GM19463 (cell line): ENCODE measurements at regions not wholly inside any gene's neighbourhood (a gene's known extent, or its start where the extent isn't known, plus 50 kb on each side); places are given as distances from the start of the nearest gene placed in this dataset.
"Not testable (repeated sequence)": the region's sequence is repeated elsewhere in the genome, so short reads cannot be mapped to it uniquely, and the experiment has no call there.

Experiments
- ATAC-seq: cut with Tn5 transposase; IDR thresholded peaks from one replicate; pipeline ENCODE4 v1.9.1; 2021; ENCODE audit warnings: mild to moderate bottlenecking, moderate library complexity; ENCODE audit not compliant: unreplicated experiment

DNA sequence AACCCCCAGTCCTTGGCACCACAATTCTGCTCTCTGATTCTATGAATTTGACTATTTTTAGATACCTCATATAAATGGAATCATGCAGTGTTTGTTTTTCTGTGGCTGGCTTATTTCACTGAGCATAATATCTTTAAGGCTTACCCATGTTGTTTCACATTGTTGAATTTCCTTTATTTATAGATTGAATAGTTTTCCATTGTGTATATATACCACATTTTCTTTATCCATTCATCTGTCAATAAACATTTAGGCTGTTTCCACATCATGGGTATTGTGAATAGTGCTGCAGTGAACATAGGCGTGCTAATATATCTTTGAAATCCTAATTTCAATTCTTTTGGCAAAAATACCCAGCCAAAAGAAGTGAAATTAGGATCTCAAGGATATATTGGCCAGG is 126.7 kb upstream of the SLC38A2 start:
- no peak for ATAC-seq

GRCh38 chr12:46497739-46498138 is 125.2 kb upstream of the SLC38A2 start:
- no peak for ATAC-seq

DNA sequence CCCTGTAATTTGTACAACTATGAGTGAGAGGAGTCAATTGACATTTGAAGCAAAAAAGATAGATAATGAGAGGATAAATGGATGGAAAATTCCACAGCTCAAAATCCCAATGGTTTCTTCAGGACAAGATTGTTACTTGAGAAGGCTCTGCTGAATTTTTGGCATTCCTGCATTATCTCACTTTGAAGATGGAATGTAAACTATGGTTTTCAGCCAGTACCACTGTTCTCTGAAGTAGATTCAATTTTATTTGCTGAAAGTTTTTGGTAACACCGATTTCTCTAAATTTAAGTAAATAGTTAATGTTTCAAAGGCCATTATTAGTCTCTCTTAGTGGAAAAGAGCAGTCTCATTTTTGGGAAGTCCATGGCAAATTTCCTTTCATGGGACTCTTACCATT is 121.9 kb upstream of the SLC38A2 start:
- ATAC-seq, result no peak

GRCh38 chr12:46493834-46494181 is 121.2 kb upstream of the SLC38A2 start:
- ATAC-seq, result no peak

GRCh38 chr12:46493150-46493833 is 120.7 kb upstream of the SLC38A2 start:
- no peak for ATAC-seq

- no peak for ATAC-seq
Measured at GRCh38 chr12:46492471-46493085, 120.0 kb upstream of the SLC38A2 start.

GRCh38 chr12:46491548-46491947 is 119.0 kb upstream of the SLC38A2 start:
- no peak for ATAC-seq

DNA sequence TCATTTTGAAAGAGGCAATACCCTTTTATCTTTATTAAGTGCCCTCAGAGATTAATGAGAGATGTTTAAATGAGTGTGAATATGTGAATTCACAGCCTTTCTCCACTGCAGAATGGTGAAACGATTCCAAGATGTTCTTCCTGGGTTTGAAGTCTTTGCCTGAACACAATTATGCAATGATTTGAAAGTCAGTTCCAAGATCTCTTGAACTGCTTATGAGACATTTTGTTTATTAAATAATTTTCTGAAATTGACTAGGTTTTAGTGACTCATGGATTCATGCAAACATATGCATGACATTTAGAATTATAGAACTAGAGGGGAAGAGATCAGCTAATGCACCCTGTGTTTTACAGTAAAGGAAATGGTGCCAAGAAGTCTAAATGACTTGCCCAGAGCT is 118.1 kb upstream of the SLC38A2 start:
- no peak for ATAC-seq

DNA sequence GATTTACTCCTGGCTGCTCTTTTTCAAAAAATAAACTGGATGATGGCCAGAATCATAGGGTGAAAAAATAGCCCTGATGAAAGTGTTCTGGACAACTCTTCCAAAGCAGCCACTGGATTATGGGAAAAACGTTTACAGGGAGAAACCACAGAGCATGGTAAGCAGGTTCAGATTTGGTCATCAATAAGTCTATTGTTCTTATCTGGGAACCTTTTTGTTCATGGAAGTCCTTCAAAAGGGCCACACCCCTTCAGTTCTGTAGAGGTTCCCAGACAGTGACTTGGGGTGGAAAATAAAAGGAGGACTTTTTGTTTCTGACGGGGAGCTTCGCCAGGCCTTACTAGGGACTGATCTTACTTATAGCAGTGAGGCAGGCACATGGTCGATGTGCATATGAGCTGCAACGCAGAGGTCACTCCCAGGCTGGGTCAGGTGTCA is 117.4 kb upstream of the SLC38A2 start:
- no peak for ATAC-seq

DNA sequence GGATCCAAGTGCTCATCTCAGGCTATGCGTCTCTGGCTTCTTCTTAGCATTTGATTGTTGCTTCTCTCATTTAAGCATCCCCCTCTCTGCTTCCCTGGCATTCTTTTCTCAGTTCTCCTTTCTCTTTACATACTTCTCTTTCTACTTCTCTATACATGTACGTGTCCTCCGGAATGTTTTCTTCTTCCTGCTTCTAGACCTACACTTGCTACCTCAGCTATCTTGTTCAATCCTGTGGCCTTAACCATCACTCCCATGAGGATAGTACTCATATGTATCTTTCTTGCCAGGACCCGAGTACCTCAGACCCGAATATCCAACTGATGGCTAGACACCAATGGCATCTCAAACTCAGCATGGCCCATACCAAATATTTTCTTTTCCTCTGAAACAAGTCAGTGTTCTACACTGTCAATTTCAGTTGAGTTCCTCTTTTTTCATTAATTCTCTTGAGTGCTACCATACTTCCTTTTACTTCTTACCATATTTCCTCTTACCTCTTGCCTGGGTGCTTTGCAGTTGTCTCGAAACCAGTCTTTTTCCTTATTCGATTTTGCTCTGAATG is 115.1 kb upstream of the SLC38A2 start:
- no peak for ATAC-seq

DNA sequence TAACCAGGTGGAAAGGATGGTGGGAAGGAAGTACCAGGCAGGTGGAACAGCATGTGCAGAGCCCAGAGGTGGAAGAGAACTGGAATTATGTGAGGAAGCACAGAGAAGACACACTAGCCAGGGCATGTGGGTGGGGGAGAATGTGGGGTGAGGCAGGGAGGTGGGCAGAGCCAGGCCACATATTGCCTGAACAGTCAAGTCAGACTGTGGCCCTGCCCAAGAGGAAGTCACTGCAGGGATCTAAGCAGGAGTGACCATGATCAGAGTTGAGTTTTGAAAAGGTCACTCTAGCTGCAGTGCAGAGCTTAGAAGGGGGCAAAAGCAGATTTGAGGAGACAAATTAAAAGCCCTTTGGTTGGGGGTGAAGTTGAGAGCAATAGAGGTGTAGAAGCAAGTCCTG is 114.0 kb upstream of the SLC38A2 start:
- no peak for ATAC-seq

GRCh38 chr12:46485853-46486252 is 113.3 kb upstream of the SLC38A2 start:
- no peak for ATAC-seq

DNA sequence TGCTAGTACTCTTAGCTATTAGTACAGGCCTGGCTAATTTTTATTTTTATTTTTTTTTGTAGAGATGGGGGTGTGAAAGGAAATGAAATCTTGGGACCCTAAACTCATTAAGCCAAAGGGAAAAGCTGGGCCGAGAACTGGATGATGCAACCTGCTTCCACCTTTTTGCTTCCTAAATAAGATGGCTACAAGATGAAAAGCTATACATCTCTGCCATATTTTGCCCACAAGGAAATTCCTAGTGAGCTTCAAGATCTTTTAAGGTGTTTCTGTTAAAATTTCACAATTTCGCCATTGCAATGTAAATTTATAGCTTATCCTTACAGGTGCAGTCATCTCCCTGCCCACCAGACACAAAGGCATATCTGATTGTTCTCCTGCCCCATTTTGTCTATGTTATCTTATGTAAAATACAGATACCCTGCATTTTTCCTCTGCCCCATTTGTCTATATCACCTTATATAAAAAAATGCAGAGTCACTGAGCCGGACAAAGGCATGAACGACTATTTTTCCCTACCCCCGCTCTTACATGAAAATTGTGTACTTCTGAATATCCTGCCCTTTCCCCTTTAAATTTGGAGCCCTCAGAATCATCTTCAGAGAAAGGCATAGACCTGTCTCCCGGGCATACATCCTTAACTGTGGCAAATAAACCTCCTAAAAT is 112.0 kb upstream of the SLC38A2 start:
- ATAC-seq, result no peak

DNA sequence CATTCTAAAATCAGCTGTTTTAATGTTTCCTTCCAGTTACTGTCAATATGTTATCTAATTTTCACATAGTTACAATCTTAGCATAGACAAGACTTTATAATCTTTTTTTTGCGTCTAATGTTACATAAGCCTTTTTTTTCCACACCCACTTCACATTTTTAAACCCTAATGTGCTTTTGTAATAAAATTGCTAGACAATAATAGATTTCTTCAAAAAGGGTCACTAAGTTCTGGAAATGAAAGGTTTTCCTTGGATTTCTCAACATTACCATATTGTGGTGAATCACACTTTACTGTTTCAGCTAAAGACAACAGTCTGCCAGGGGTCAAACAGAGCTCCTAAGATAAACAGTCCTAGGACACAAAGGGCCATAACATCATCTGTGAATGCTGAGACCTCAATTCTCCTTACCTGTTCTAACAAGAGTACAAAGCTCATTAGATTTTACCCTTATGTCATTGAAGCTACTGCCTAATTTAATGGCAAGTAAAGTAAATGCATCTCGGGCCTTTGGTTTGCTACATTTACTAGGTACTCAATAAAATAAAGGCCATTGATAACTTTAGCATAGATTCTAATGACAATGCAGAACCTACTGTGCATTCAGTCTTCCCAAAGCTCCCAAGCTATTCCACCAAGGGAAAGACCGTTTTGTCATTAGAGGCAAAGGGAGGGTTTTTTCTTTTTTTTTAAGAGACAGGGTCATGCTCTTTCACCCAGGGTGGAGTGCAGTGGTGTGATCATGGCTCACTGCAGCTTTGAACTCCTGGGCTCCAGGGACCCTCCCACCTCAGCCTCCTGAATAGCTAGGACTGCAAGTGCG is 111.2 kb upstream of the SLC38A2 start:
- ATAC-seq, result no peak

DNA sequence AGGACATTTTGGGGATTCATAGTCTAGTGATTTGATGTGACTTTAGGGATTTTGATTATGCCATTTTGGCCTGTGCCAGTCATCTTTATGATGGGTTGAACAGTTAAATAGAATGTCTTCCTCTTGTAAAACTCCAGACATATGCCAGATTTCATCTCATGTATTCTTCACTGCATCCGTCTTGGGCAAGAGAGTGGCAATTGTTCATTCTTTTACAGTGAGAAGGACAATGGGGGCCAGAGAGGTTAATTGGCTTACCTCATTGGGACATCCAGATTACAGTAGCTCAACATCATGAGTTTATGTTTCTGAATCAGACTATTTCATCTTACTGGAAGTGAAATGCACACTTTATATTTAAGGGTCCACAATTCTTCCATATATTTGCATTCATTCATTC is 108.2 kb upstream of the SLC38A2 start:
- no peak for ATAC-seq

GRCh38 chr12:46480316-46480715 is 107.7 kb upstream of the SLC38A2 start:
- no peak for ATAC-seq

DNA sequence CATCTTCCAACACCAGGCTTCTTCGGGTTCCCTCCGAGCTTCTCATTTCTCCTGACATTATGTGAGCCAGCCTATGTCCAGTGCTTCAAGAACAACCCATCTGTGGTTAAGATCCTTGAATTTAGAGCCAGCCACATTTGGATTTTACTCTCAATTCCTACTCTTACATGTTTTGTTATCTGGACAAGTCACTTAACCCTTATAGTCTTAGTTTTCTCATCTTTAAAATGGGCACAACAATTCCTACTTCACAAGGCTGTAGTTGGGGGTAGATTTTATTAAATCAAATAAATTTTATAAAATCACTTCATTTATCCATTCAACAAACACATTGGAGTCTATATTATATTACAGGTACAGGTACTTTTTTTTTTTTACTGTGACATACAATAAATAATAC is 105.5 kb upstream of the SLC38A2 start:
- ATAC-seq, result no peak

DNA sequence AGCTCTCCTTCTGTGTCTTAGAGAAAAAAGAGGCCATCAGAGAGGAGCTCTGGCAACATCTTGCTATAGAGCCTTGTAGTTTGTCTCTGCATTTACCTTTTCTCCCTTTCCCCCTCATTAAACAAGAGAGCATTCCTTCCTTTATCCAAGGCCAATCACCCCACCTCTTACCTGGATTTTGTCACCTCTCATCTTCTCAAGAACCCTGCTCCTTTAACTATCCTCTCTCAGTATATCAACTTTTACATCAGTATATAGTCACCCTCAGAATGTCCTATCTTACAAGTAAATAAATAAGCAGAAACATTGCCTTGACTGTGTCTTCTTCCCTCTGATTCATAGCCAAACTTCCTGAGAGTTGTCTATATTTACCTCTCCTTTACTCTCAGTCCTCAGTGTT is 105.0 kb upstream of the SLC38A2 start:
- no peak for ATAC-seq

DNA sequence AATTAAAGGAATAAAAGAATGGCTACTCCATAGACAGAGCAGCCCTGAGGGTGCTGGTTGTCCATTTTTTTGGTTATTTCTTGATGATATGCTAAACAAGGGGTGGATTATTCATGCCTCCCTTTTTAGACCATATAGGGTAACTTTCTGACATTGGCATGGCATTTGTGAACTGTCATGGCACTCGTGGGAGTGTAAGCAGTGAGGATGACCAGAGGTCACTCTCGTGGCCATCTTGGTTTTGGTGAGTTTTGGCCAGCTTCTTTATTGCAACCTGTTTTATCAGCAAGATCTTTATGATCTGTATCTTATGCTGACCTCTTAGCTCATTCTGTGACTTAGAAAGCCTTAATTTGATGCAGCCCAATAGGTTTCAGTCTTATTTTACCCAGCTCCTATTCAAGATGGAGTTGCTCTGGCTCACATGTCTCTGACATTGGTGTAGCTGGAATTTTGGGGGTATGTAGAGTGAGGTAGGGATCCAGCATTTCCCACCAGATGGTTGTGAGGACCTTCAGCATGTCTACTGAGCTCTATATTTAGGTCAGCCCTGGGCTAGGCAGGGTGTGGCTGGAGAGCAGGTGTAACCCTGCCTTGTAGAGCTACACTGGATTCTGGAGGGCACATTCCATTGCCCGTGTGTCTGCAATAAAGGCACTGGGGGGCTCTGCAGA is 103.5 kb upstream of the SLC38A2 start:
- ATAC-seq, result no peak

GRCh38 chr12:46474385-46474784 is 101.8 kb upstream of the SLC38A2 start:
- ATAC-seq, result not testable (repeated sequence)
